ENCODE measurements at regions not wholly inside any gene's neighbourhood (a gene's known extent, or its start where the extent isn't known, plus 50 kb on each side); places are given as distances from the start of the nearest gene placed in this dataset.

DNA sequence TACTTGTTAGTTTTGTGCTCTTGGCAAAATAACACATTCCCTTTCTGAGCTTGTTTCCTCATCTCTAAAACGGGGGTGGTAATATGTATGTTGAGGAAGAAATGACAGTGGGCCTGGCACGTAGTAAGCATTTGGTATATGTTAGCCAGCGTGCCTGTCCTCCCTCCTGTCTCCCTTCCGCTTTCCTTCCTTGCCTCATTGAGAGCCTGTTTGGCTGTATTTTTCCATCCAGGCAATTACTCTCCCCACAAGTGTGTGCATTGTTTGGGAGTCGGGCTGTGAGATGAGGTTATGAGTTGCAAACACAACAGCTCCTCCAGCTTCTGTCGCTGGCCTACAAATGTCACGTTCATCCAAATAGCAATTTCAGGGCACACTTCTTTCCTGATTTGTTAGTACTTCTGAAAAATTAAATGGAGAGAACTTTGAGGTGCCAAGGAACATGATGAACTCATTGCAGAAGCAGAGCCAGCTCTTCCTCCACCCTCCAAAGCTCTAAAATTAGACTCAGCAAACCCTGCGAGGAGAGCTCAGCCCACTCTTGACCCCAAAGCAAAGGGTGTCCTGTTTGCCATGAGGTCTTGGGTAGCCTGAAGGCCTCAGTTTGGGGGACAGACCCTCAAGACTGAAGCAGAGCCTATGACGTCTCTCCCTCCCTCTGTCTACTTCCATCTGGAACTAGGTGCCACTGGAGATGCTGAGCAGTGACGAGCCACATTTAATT, 50.7 kb upstream of the TOX2 start:
- no peak overlapping the region for H3K4me3 Mint-ChIP-seq
- no peak overlapping the region for H3K27ac Mint-ChIP-seq (ENCODE audit: low read depth)
- no peaks in the 10 kb centered on the region for H3K9me3 Mint-ChIP-seq
- peaks cover 12% of the 10 kb centered on the region for H3K27me3 Mint-ChIP-seq
- DNase-seq (ENCODE audit: low spot score in 2 of 2) (no peak), ATAC-seq (replicated peaks; ENCODE audit: extremely low read depth, poor library complexity, severe bottlenecking) (no peak)
- no peaks in the 10 kb centered on the region for H3K36me3 Mint-ChIP-seq (ENCODE audit: insufficient read depth)
- no peaks in the 10 kb centered on the region for H3K4me1 Mint-ChIP-seq

GRCh38 chr20:43863330-43863729, 51.3 kb upstream of the TOX2 start:
- no peak for DNase-seq (ENCODE audit: low spot score in 2 of 2)

DNA sequence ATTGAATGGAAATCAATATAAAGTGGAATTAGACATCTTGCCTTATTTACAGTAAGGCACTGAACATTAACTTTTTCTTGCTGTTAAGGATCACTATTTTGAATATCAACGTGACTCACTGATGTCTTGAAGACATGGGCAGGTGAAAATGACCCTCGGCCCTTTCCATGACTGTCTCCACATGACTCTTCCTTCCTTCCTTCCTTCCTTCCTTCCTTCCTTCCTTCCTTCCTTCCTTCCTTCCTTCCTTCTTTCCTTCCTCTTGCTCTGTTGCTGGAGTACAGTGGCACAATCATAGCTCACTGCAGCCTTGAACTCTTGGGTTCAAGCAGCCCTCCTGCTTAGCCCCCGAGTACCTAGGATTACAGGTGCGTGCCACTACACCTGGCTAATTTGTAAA, 52.2 kb upstream of the TOX2 start:
- Mint-ChIP-seq H3K27me3 (peaks cover 12% of the 10 kb centered on the region), H3K9me3 (no peaks in the 10 kb centered on the region), H3K27ac (ENCODE audit: low read depth) (no peak overlapping the region), H3K4me1 (no peaks in the 10 kb centered on the region), H3K36me3 (ENCODE audit: insufficient read depth) (peaks cover 3% of the 10 kb centered on the region), H3K4me3 (no peak overlapping the region)
- no peak for ATAC-seq (replicated peaks; ENCODE audit: extremely low read depth, poor library complexity, severe bottlenecking)
- DNase-seq (ENCODE audit: low spot score in 2 of 2): no peak

More at GRCh38 chr20:43863330-43863729, 51.3 kb upstream of the TOX2 start:
- Mint-ChIP-seq H3K9me3 (no peaks in the 10 kb centered on the region), H3K27ac (ENCODE audit: low read depth) (no peak overlapping the region), H3K36me3 (ENCODE audit: insufficient read depth) (peaks cover under 1% of the 10 kb centered on the region), H3K4me3 (no peak overlapping the region), H3K27me3 (peaks cover 12% of the 10 kb centered on the region), H3K4me1 (no peaks in the 10 kb centered on the region)
- ATAC-seq (replicated peaks; ENCODE audit: extremely low read depth, poor library complexity, severe bottlenecking): no peak

DNA sequence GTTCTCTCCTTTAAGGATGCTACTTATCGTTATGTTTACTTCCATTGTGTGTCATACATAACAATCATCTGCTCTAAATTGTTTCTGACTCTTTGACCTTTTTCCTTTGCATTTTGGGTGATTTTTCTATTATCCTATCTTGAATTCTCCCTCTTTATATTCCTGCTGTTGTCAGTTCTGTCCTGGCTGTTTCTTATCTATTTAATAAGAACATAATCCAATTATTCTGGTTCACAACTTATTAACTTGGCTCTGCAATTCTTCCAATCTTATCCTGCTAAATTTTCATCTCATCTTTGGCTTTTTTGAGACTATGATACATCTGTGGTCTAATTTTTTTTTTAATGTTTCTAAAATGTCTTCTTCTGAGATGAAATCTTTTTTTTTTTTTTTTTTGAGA, 54.7 kb upstream of the TOX2 start:
- Mint-ChIP-seq H3K36me3 (ENCODE audit: insufficient read depth) (peaks cover 4% of the 10 kb centered on the region), H3K27ac (ENCODE audit: low read depth) (no peak overlapping the region), H3K9me3 (peaks cover 6% of the 10 kb centered on the region), H3K27me3 (peaks cover 12% of the 10 kb centered on the region), H3K4me3 (no peak overlapping the region), H3K4me1 (no peaks in the 10 kb centered on the region)
- ATAC-seq (replicated peaks; ENCODE audit: extremely low read depth, poor library complexity, severe bottlenecking) (no peak), DNase-seq (ENCODE audit: low spot score in 2 of 2) (no peak)

GRCh38 chr20:43857932-43858331, 56.7 kb upstream of the TOX2 start:
- Mint-ChIP-seq H3K27me3 (peaks cover 2% of the 10 kb centered on the region), H3K36me3 (ENCODE audit: insufficient read depth) (peaks cover 4% of the 10 kb centered on the region), H3K27ac (ENCODE audit: low read depth) (no peak overlapping the region), H3K4me1 (no peaks in the 10 kb centered on the region), H3K9me3 (peaks cover 6% of the 10 kb centered on the region), H3K4me3 (no peak overlapping the region)
- no peak for ATAC-seq (replicated peaks; ENCODE audit: extremely low read depth, poor library complexity, severe bottlenecking)
- DNase-seq (ENCODE audit: low spot score in 2 of 2): no peak

GRCh38 chr20:43857127-43857526, 57.5 kb upstream of the TOX2 start:
- H3K4me3 Mint-ChIP-seq: no peak overlapping the region
- no peaks in the 10 kb centered on the region for H3K4me1 Mint-ChIP-seq
- H3K27me3 Mint-ChIP-seq: no peaks in the 10 kb centered on the region
- peaks cover 4% of the 10 kb centered on the region for H3K36me3 Mint-ChIP-seq (ENCODE audit: insufficient read depth)
- no peak for DNase-seq (ENCODE audit: low spot score in 2 of 2)
- H3K9me3 Mint-ChIP-seq: peaks cover 6% of the 10 kb centered on the region
- ATAC-seq (replicated peaks; ENCODE audit: extremely low read depth, poor library complexity, severe bottlenecking): no peak
- no peak overlapping the region for H3K27ac Mint-ChIP-seq (ENCODE audit: low read depth)

DNA sequence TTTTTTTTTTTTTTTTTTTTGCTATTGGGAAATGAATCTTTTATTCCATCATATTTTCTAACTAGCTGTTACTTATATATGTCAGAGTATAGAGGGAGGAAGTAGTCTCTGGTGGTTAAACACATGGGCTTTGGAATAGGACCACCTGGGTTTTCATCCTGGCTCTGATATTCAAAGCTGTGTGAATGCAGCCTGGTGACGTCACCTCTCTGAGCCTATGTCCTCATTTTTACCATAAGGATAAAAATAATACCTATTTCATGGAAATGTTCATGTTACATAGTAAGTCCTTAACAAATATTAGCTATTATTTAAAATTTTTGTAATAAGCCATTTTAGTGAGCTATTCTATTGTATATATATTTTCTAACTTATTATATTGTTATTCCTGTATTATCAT, 58.8 kb upstream of the TOX2 start:
- Mint-ChIP-seq H3K36me3 (ENCODE audit: insufficient read depth) (peaks cover 4% of the 10 kb centered on the region), H3K4me1 (no peaks in the 10 kb centered on the region), H3K27ac (ENCODE audit: low read depth) (no peak overlapping the region), H3K4me3 (no peak overlapping the region), H3K9me3 (peaks cover 6% of the 10 kb centered on the region), H3K27me3 (no peaks in the 10 kb centered on the region)
- ATAC-seq (replicated peaks; ENCODE audit: extremely low read depth, poor library complexity, severe bottlenecking) (no peak), DNase-seq (ENCODE audit: low spot score in 2 of 2) (no peak)

DNA sequence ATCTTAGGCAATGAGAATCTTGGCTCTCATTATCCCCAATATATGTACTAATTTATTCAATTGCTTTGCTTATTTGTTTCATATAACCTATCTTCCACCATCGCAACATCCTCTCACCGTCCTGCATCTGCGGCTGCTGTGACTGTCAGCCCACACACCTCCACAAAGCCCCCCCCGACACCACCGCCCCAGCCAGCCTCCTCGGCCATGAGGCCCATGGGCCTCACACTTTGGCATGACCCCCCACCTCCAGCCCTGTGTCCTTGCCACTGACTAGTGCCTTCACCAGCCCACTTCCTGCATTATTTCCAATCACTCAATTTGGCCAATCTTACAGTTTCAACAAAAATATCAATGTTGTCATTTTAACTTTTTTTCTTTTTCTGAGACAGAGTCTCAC, 60.7 kb upstream of the TOX2 start:
- no peak overlapping the region for H3K4me3 Mint-ChIP-seq

DNA sequence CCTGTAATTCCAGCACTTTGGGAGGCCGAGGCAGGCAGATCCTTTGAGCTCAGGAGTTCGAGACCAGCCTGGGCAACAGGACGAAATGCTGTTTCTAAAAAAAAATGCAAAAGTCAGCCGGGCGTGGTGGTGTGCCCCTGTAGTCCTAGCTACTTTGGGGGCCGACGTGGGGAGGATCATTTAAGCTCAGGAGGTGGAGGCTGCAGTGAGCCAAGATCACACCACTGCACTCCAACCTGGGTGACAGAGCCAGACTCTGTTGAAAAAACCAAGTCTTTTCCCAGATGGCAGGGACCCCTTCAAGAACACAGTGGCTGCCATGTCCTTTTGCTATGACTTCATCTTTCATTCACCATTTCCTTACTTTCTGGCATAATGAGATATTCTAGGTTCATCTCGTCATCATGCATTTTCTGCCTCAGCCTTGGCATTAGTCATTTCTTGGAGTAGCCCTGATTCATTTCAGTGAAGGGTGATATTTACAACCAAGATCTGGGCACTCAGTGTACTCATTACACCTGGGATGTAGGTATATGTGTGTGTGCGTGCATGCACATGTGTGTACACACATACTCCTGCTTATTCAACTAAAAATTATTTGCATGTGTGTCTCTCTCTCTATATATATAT, 61.4 kb upstream of the TOX2 start:
- no peak for DNase-seq (ENCODE audit: low spot score in 2 of 2)
- no peaks in the 10 kb centered on the region for H3K4me1 Mint-ChIP-seq
- ATAC-seq (replicated peaks; ENCODE audit: extremely low read depth, poor library complexity, severe bottlenecking): no peak
- H3K27ac Mint-ChIP-seq (ENCODE audit: low read depth): no peak overlapping the region
- H3K9me3 Mint-ChIP-seq: peaks cover 6% of the 10 kb centered on the region
- H3K4me3 Mint-ChIP-seq: no peak overlapping the region
- H3K27me3 Mint-ChIP-seq: no peaks in the 10 kb centered on the region
- H3K36me3 Mint-ChIP-seq (ENCODE audit: insufficient read depth): peaks cover 4% of the 10 kb centered on the region

More for the DNA sequence above, 60.7 kb upstream of the TOX2 start:
- peaks cover 6% of the 10 kb centered on the region for H3K9me3 Mint-ChIP-seq
- H3K27ac Mint-ChIP-seq (ENCODE audit: low read depth): no peak overlapping the region
- DNase-seq (ENCODE audit: low spot score in 2 of 2) (no peak), ATAC-seq (replicated peaks; ENCODE audit: extremely low read depth, poor library complexity, severe bottlenecking) (no peak)
- no peaks in the 10 kb centered on the region for H3K27me3 Mint-ChIP-seq
- H3K4me1 Mint-ChIP-seq: no peaks in the 10 kb centered on the region
- H3K36me3 Mint-ChIP-seq (ENCODE audit: insufficient read depth): peaks cover 4% of the 10 kb centered on the region

DNA sequence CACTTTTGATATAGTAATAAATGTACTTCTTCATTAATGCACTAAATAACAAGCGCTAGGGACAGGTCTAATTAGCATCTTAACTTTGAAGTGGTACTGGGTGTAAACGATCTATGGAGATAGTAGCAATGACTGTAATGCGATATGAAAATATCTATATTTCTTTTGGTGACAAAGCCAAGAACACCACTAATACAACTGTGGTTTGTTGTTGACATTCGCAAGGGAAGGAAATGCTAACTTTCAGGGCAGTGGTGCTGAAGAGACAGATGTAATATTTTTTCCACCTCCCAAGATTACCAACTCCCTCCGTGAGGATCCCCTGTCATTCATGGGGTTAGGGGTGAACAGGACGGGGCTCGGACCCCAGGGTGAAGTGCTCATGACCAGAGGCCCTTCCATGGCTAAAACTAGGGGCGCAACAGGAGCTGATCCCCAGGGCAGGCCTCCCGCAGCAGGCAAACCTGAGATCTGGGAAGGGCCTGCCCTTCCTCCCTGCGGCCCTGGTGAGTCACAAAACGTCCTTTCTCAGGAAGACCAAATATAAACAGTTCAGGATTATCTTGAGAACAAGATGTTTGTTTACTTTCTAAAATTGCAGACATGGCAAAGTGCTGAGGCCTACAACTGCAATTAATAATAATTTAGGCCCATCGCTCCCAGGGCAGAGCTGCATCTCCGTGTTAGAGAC, 65.0 kb upstream of the TOX2 start:
- Mint-ChIP-seq H3K36me3 (ENCODE audit: insufficient read depth) (no peaks in the 10 kb centered on the region), H3K9me3 (no peaks in the 10 kb centered on the region), H3K4me3 (no peak overlapping the region), H3K4me1 (peaks cover 11% of the 10 kb centered on the region), H3K27ac (ENCODE audit: low read depth) (no peak overlapping the region), H3K27me3 (no peaks in the 10 kb centered on the region)
- ATAC-seq (replicated peaks; ENCODE audit: extremely low read depth, poor library complexity, severe bottlenecking): no peak
- no peak for DNase-seq (ENCODE audit: low spot score in 2 of 2)

DNA sequence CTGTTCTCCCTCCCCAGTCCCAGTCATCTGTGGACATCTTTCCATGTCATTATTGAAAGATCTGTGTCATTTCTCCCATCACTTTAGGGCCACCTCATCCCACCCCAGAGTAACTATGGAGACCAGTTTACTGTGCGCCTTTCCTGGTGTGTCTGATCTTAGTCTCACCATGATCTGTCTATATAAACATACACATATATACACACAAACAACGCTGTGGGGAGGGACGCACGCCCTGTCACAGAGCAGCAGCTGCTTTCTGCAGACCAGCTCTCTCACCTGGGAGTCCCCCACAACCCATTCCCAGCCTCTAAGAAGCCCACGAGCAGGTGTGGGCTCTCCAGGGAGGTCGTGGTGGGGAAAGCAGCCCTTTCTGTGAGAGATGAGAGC, 68.1 kb upstream of the TOX2 start:
- Mint-ChIP-seq H3K4me3 (no peak overlapping the region), H3K4me1 (peaks cover 18% of the 10 kb centered on the region), H3K27ac (ENCODE audit: low read depth) (no peak overlapping the region), H3K27me3 (no peaks in the 10 kb centered on the region), H3K9me3 (no peaks in the 10 kb centered on the region), H3K36me3 (ENCODE audit: insufficient read depth) (no peaks in the 10 kb centered on the region)
- no peak for ATAC-seq (replicated peaks; ENCODE audit: extremely low read depth, poor library complexity, severe bottlenecking)
- no peak for DNase-seq (ENCODE audit: low spot score in 2 of 2)

DNA sequence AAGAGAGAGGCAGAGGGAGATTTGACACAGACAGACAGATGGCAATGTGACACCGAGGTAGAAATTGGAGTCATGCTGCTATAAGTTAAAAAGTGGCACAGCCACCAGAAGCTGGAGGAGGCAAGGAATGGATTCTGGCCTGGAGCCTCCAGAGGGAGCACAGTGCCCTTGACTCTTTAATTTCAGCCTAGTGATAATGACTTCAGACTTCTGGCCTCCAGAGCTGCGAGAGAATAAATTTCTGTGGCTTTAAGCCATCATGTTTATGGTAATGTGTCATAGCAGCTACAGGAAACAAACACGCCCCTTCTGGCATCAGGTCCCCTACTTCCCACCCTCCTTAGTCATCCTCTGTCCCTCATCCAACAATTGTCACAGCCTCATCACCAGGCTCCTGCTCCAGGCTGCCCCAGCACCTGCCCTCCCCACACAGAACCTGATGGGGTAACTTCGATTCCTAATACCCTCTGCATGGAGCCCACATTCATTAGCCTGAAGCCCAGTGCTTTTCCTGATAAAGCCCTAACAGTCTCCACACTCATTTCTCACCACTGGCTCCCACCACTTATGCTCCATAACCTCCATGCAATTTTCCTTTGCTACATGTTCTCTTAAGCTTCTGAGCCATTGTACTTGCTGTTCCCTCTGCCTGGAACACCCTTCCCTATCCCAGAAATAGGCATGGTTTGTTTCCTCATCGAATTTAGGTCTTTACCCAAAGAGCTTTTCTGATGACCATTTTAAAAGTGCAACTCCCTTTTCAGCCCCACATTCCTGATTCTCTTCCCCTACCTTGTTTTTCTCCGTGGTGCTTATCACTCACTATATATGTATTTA, 69.7 kb upstream of the TOX2 start:
- ATAC-seq (replicated peaks; ENCODE audit: extremely low read depth, poor library complexity, severe bottlenecking) (no peak), DNase-seq (ENCODE audit: low spot score in 2 of 2) (no peak)
- Mint-ChIP-seq H3K9me3 (no peaks in the 10 kb centered on the region), H3K27ac (ENCODE audit: low read depth) (no peak overlapping the region), H3K4me3 (no peak overlapping the region), H3K4me1 (peaks cover 28% of the 10 kb centered on the region), H3K36me3 (ENCODE audit: insufficient read depth) (no peaks in the 10 kb centered on the region), H3K27me3 (no peaks in the 10 kb centered on the region)
